ENCODE measurements at regions not wholly inside any gene's neighbourhood (a gene's known extent, or its start where the extent isn't known, plus 50 kb on each side); places are given as distances from the start of the nearest gene placed in this dataset.
"Not testable (repeated sequence)": the region's sequence is repeated elsewhere in the genome, so short reads cannot be mapped to it uniquely, and the experiment has no call there.

DNA sequence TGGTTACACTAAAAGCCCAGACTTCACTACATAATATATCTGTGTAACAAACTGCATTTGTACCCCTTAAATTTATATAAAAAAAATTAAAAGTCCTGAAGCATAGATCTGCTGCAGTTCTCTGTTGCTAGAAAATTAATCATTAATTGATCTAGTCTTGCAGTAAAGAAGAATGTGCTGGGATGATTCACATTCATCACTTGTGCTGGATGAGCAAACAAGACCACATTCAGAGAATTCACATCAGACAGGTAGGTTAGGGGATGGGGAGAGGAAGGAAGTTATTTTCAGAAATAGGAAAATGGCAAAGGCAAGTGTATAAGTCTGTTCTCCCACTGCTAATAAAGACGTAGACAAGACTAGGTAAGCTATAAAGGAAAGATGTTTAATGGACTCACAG, 1019.0 kb downstream of the KCNMA1 start:
- Mint-ChIP-seq H3K9me3 (peaks cover 11% of the 10 kb centered on the region), H3K4me1 (no peaks in the 10 kb centered on the region), H3K4me3 (no peak overlapping the region), H3K27ac (no peak overlapping the region), H3K27me3 (no peaks in the 10 kb centered on the region), H3K36me3 (no peaks in the 10 kb centered on the region)

DNA sequence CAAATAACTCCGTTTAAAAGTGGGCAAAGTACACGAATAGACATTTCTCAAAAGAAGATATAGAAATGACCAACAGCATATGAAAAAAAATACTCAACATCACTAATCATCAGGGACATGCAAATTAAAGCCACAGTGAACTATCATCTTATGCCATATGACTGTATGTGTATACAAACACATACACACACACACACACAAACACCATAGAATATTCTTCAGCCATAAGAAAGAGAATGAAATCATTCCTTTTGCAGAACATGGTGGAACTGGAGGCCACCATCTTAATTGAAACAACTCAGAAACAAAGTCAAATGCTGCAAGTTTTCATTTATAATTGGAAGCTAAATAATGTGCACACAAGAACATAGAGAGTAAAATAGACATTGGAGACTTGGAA, 1019.4 kb downstream of the KCNMA1 start:
- H3K4me3 Mint-ChIP-seq = no peak overlapping the region
- no peaks in the 10 kb centered on the region for H3K27me3 Mint-ChIP-seq
- no peak overlapping the region for H3K27ac Mint-ChIP-seq
- H3K4me1 Mint-ChIP-seq = no peaks in the 10 kb centered on the region
- no peaks in the 10 kb centered on the region for H3K36me3 Mint-ChIP-seq
- peaks cover 11% of the 10 kb centered on the region for H3K9me3 Mint-ChIP-seq

DNA sequence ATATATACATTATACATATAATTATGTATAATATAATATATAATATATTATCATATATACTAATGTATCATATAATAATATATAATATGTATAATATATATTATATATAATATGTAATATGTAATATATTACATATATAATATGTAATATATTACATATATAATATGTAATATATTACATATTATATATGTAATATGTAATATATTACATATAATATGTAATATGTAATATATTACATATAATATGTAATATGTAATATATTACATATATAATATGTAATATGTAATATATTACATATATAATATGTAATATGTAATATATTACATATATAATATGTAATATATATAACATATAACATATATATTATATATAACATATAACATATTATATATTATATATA, 1020.9 kb downstream of the KCNMA1 start:
- not testable (repeated sequence) for H3K27me3 Mint-ChIP-seq, H3K36me3 Mint-ChIP-seq, H3K4me3 Mint-ChIP-seq, H3K4me1 Mint-ChIP-seq, H3K27ac Mint-ChIP-seq
- H3K9me3 Mint-ChIP-seq = peaks cover 11% of the 10 kb centered on the region

DNA sequence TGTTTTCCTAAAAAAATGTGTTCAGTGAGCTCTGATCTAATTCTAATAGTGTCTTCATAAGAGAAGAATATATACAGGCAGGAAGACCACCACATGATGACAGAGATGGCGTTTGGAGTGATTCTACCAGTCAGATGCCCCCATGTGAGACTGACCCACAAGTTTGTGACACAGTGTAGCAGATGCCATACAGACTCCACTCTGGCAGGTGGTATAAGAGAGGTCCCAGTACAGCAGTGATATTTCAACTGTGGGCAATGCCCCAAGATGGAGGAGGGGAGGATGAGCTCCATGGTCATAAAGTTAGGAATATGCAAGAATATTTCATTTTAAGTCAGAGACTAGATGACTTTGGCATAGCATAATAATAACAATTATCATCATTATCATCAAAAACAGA, 1022.6 kb downstream of the KCNMA1 start:
- H3K4me3 Mint-ChIP-seq = no peak overlapping the region
- H3K27me3 Mint-ChIP-seq = no peaks in the 10 kb centered on the region
- no peak overlapping the region for H3K27ac Mint-ChIP-seq
- H3K4me1 Mint-ChIP-seq = no peaks in the 10 kb centered on the region
- H3K9me3 Mint-ChIP-seq = peaks cover 5% of the 10 kb centered on the region
- H3K36me3 Mint-ChIP-seq = no peaks in the 10 kb centered on the region

Measured in activated naive CD4-positive, alpha-beta T cell treated with anti-CD3 and anti-CD28 coated beads, Interleukin-2, amount 50 U/mL, for 24 hours (primary cell).